ENCODE measurements at regions not wholly inside any gene's neighbourhood (a gene's known extent, or its start where the extent isn't known, plus 50 kb on each side); places are given as distances from the start of the nearest gene placed in this dataset.

DNA sequence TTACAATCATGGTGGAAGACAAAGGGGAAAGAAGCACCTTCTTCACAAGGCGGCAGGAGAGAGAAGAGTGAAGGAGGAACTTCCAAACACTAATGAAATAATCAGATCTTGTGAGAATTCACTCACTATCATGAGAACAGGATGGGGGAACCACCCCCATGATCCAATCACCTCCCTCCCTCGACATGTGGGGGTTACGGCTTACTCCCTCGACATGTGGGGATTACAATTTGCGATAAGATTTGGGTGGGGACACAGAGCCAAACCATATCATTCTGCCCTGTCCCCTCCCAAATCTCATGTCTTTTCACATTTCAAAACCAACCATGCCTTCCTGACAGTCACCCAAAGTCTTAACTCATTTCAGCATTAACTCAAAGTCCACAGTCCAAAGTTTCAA is 88.7 kb upstream of the PGRMC2 start:
- Histone ChIP-seq H3K9me3 (ENCODE audit: control insufficient read depth, low read depth, low read length) (no peaks in the 10 kb centered on the region), H3K4me1 (ENCODE audit: control insufficient read depth, extremely low read depth, insufficient read depth, low read length) (peaks cover 13% of the 10 kb centered on the region), H3K4me2 (ENCODE audit: control insufficient read depth, extremely low read depth, insufficient read depth, low read depth, low read length) (no peak overlapping the region), H3K9me1 (ENCODE audit: control insufficient read depth, extremely low read depth, insufficient read depth, low read length) (no peaks in the 10 kb centered on the region), H3K79me2 (ENCODE audit: control insufficient read depth, insufficient read depth, low read length) (no peaks in the 10 kb centered on the region), H4K20me1 (ENCODE audit: control insufficient read depth, extremely low read depth, insufficient read depth, low read length) (no peaks in the 10 kb centered on the region), H2AFZ (ENCODE audit: control insufficient read depth, low read length) (no peak overlapping the region), H3K36me3 (ENCODE audit: control insufficient read depth in 2 of 2, extremely low read depth in 1 of 2, insufficient read depth in 2 of 2, low read length in 2 of 2) (no peaks in the 10 kb centered on the region), H3K9ac (ENCODE audit: control insufficient read depth, extremely low read depth, insufficient read depth, low read length) (no peak overlapping the region), H3K4me3 (ENCODE audit: control insufficient read depth in 2 of 3, extremely low read depth in 1 of 3, insufficient read depth in 2 of 3, low read depth in 1 of 3, low read length in 3 of 3) (no peak overlapping the region), H3K27ac (ENCODE audit: control insufficient read depth, insufficient read depth, low read length) (no peak overlapping the region), H3K27me3 (ENCODE audit: control insufficient read depth, extremely low read depth, insufficient read depth, low read length) (no peaks in the 10 kb centered on the region)
- no peak for DNase-seq (ENCODE audit: low read depth, low spot score)
- FAIRE-seq, result no peak
- dilution Hi-C loops (cut with MboI; ENCODE audit: extremely low pct_ligation_motif_present, low sequenced_read_pairs), result no loop called here
- TF ChIP-seq EZH2 (IDR thresholded peaks at IDR 0.05; ENCODE audit: low read length), result no peak
- TF ChIP-seq, protein P1, sequence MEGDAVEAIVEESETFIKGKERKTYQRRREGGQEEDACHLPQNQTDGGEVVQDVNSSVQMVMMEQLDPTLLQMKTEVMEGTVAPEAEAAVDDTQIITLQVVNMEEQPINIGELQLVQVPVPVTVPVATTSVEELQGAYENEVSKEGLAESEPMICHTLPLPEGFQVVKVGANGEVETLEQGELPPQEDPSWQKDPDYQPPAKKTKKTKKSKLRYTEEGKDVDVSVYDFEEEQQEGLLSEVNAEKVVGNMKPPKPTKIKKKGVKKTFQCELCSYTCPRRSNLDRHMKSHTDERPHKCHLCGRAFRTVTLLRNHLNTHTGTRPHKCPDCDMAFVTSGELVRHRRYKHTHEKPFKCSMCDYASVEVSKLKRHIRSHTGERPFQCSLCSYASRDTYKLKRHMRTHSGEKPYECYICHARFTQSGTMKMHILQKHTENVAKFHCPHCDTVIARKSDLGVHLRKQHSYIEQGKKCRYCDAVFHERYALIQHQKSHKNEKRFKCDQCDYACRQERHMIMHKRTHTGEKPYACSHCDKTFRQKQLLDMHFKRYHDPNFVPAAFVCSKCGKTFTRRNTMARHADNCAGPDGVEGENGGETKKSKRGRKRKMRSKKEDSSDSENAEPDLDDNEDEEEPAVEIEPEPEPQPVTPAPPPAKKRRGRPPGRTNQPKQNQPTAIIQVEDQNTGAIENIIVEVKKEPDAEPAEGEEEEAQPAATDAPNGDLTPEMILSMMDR (optimal IDR thresholded peaks at IDR 0.05 in 1 of 3, IDR thresholded peaks at IDR 0.05 in 1 of 3, conservative IDR thresholded peaks at IDR 0.05 in 1 of 3; ENCODE audit: extremely low read depth in 1 of 3, insufficient read depth in 2 of 3, low read length in 3 of 3), result no peak

DNA sequence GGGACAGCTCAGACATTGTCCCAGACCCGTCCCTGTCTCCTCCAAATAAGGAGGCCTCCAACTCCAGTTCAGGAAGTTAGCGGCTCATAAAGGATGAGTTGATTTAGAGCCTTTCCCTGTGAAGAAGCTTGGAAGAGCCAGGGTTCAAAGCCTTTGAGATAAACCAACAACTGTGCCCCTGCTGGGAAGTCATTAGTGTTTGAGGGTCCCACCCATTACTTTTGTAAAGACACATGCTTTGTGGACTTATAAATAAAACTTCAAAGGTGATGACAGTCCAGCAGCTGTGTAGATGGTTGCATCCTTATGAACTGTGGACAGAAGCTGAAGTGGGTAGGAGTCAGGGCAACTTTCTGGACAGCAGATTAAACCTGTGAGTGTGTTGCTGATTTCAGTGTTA is 86.0 kb upstream of the PGRMC2 start:
- Histone ChIP-seq H3K27ac (ENCODE audit: control insufficient read depth, insufficient read depth, low read length) (no peak overlapping the region), H3K27me3 (ENCODE audit: control insufficient read depth, extremely low read depth, insufficient read depth, low read length) (no peaks in the 10 kb centered on the region), H3K4me3 (ENCODE audit: control insufficient read depth in 2 of 3, extremely low read depth in 1 of 3, insufficient read depth in 2 of 3, low read depth in 1 of 3, low read length in 3 of 3) (no peak overlapping the region), H3K4me1 (ENCODE audit: control insufficient read depth, extremely low read depth, insufficient read depth, low read length) (peaks cover 13% of the 10 kb centered on the region), H3K9me3 (ENCODE audit: control insufficient read depth, low read depth, low read length) (no peaks in the 10 kb centered on the region), H3K9ac (ENCODE audit: control insufficient read depth, extremely low read depth, insufficient read depth, low read length) (no peak overlapping the region), H3K36me3 (ENCODE audit: control insufficient read depth in 2 of 2, extremely low read depth in 1 of 2, insufficient read depth in 2 of 2, low read length in 2 of 2) (no peaks in the 10 kb centered on the region), H3K4me2 (ENCODE audit: control insufficient read depth, extremely low read depth, insufficient read depth, low read depth, low read length) (no peak overlapping the region), H4K20me1 (ENCODE audit: control insufficient read depth, extremely low read depth, insufficient read depth, low read length) (no peaks in the 10 kb centered on the region), H3K79me2 (ENCODE audit: control insufficient read depth, insufficient read depth, low read length) (no peaks in the 10 kb centered on the region), H3K9me1 (ENCODE audit: control insufficient read depth, extremely low read depth, insufficient read depth, low read length) (no peaks in the 10 kb centered on the region), H2AFZ (ENCODE audit: control insufficient read depth, low read length) (no peak overlapping the region)
- dilution Hi-C loops (cut with MboI; ENCODE audit: extremely low pct_ligation_motif_present, low sequenced_read_pairs), result no loop called here
- TF ChIP-seq, protein P1 (optimal IDR thresholded peaks at IDR 0.05 in 1 of 3, IDR thresholded peaks at IDR 0.05 in 1 of 3, conservative IDR thresholded peaks at IDR 0.05 in 1 of 3; ENCODE audit: extremely low read depth in 1 of 3, insufficient read depth in 2 of 3, low read length in 3 of 3), result no peak
- TF ChIP-seq EZH2 (IDR thresholded peaks at IDR 0.05; ENCODE audit: low read length), result no peak
- FAIRE-seq, result no peak
- DNase-seq (ENCODE audit: low read depth, low spot score), result no peak

Data from keratinocyte (primary cell).